HEK293 (cell line): ENCODE measurements at regions not wholly inside any gene's neighbourhood (a gene's known extent, or its start where the extent isn't known, plus 50 kb on each side); places are given as distances from the start of the nearest gene placed in this dataset.

ENCODE experiments used
- REST ChIP-seq: fragments of 450-650 bp; formaldehyde crosslinking; IDR thresholded peaks from 2 replicates; pipeline ENCODE4 v1.5.1; 2016; ENCODE audit warnings: missing biosample characterization, missing genetic modification characterization
- TF ChIP-seq, protein P1 (sequence below): fragments of 450-650 bp; formaldehyde crosslinking; IDR thresholded peaks from 2 replicates; pipeline ENCODE4 v1.5.1; 2016; ENCODE audit warnings: missing biosample characterization, missing genetic modification characterization

- no peak for TF ChIP-seq REST (tag by site-specific recombination)
- TF ChIP-seq, protein P1, sequence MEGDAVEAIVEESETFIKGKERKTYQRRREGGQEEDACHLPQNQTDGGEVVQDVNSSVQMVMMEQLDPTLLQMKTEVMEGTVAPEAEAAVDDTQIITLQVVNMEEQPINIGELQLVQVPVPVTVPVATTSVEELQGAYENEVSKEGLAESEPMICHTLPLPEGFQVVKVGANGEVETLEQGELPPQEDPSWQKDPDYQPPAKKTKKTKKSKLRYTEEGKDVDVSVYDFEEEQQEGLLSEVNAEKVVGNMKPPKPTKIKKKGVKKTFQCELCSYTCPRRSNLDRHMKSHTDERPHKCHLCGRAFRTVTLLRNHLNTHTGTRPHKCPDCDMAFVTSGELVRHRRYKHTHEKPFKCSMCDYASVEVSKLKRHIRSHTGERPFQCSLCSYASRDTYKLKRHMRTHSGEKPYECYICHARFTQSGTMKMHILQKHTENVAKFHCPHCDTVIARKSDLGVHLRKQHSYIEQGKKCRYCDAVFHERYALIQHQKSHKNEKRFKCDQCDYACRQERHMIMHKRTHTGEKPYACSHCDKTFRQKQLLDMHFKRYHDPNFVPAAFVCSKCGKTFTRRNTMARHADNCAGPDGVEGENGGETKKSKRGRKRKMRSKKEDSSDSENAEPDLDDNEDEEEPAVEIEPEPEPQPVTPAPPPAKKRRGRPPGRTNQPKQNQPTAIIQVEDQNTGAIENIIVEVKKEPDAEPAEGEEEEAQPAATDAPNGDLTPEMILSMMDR (tag by site-specific recombination): no peak
Measured at GRCh38 chr17:71441098-71441497, 679.7 kb upstream of the SOX9 start.
